WTC11 (cell line): ENCODE measurements at regions not wholly inside any gene's neighbourhood (a gene's known extent, or its start where the extent isn't known, plus 50 kb on each side); places are given as distances from the start of the nearest gene placed in this dataset.

Experiments
- ATAC-seq: fragments of 200-7000 bp; cut with Tn5 transposase; 2 replicates; pipeline ENCODE4 v1.10.0; 2021; ENCODE audit warnings: mild to moderate bottlenecking, moderate library complexity
- CTCF ChIA-PET: fragments of 300-600 bp; sonication (Branson Sonifier 250); formaldehyde crosslinking; loops from one replicate; lab custom pipeline; 2021; ENCODE audit warnings: antibody characterized with exemption; lab: Charles Lee
- POLR2A ChIA-PET: fragments of 350-600 bp; sonication (Branson Sonifier 250); formaldehyde crosslinking; loops from one replicate; lab custom pipeline; 2021; ENCODE audit warnings: antibody characterized with exemption; lab: Charles Lee
- DNase-seq: peaks from one replicate; pipeline ENCODE4 v3.0.0; 2021; ENCODE audit warnings: low spot score
- H3K27ac Mint-ChIP-seq: 2 replicates; pipeline ENCODE4 v1.8.0; 2021; ENCODE audit warnings: mixed read lengths
- H3K27me3 Mint-ChIP-seq: 2 replicates; pipeline ENCODE4 v1.8.0; 2021; ENCODE audit warnings: low read depth, mild to moderate bottlenecking, moderate library complexity, mixed read lengths
- H3K36me3 Mint-ChIP-seq: 2 replicates; pipeline ENCODE4 v1.8.0; 2021; ENCODE audit warnings: mixed read lengths
- H3K4me1 Mint-ChIP-seq: 2 replicates; pipeline ENCODE4 v1.8.0; 2022; ENCODE audit warnings: mixed read lengths
- H3K4me3 Mint-ChIP-seq: 2 replicates; pipeline ENCODE4 v1.8.0; 2021; ENCODE audit warnings: mild to moderate bottlenecking, moderate library complexity, mixed read lengths
- H3K9me3 Mint-ChIP-seq: 2 replicates; pipeline ENCODE4 v1.8.0; 2021; ENCODE audit warnings: mixed read lengths
- ATF6 ChIP-seq: sonication (generic); formaldehyde crosslinking; IDR thresholded peaks from 2 replicates; pipeline ENCODE4 v1.8.1; 2023; ENCODE audit warnings: mild to moderate bottlenecking, missing genetic modification reagents
- CTCF ChIP-seq: fragments of 200-600 bp; IDR thresholded peaks from 2 replicates; pipeline ENCODE4 v1.8.0; 2022; ENCODE audit warnings: antibody characterized with exemption
- FOXK1 ChIP-seq: sonication (generic); formaldehyde crosslinking; IDR thresholded peaks from 2 replicates; pipeline ENCODE4 v1.8.0; 2022; ENCODE audit warnings: mild to moderate bottlenecking, moderate library complexity, missing genetic modification reagents
- GTF2I ChIP-seq: fragments of 250-450 bp; sonication (Bioruptor Pico); conservative IDR thresholded peaks from 2 replicates; pipeline ENCODE4 v1.4.0; 2021; ENCODE audit warnings: mild to moderate bottlenecking
- SP1 ChIP-seq: sonication (generic); formaldehyde crosslinking; conservative IDR thresholded peaks from 2 replicates; pipeline ENCODE4 v1.8.1; 2022; ENCODE audit warnings: missing genetic modification reagents
- TCF7 ChIP-seq: sonication (generic); formaldehyde crosslinking; IDR thresholded peaks from 2 replicates; pipeline ENCODE4 v1.8.0; 2022; ENCODE audit warnings: mild to moderate bottlenecking, low read depth, missing genetic modification reagents, moderate library complexity
- TEAD1 ChIP-seq: sonication (generic); formaldehyde crosslinking; IDR thresholded peaks from 2 replicates; pipeline ENCODE4 v1.8.0; 2022; ENCODE audit warnings: mild to moderate bottlenecking, missing genetic modification reagents
- ZBTB21 ChIP-seq: sonication (generic); formaldehyde crosslinking; IDR thresholded peaks from 2 replicates; pipeline ENCODE4 v1.8.1; 2023; ENCODE audit warnings: mild to moderate bottlenecking, missing genetic modification reagents, borderline replicate concordance
- ZNF416 ChIP-seq: fragments of 250-450 bp; sonication (Bioruptor Pico); IDR thresholded peaks from 2 replicates; pipeline ENCODE4 v1.9.0; 2021; ENCODE audit warnings: mild to moderate bottlenecking, inconsistent platforms
- ZNF423 ChIP-seq: fragments of 250-450 bp; sonication (Bioruptor Pico); IDR thresholded peaks from 2 replicates; pipeline ENCODE4 v2.1.2; 2022; ENCODE audit warnings: mild to moderate bottlenecking, moderate library complexity
- TF ChIP-seq, protein P1 (sequence below): fragments of 250-450 bp; sonication (Bioruptor Pico); IDR thresholded peaks from 2 replicates; pipeline ENCODE4 v1.9.0; 2021; ENCODE audit warnings: mild to moderate bottlenecking
- TF ChIP-seq, protein P2 (sequence below): fragments of 250-450 bp; sonication (Bioruptor Pico); IDR thresholded peaks from 2 replicates; pipeline ENCODE4 v1.9.0; 2021; ENCODE audit warnings: mild to moderate bottlenecking, borderline replicate concordance
- TF ChIP-seq, protein P3 (sequence below): sonication (generic); formaldehyde crosslinking; IDR thresholded peaks from 2 replicates; pipeline ENCODE4 v1.8.1; 2022; ENCODE audit warnings: low read depth, missing genetic modification reagents, borderline replicate concordance
- TF ChIP-seq, protein P4 (sequence below): fragments of 250-450 bp; sonication (Bioruptor Pico); IDR thresholded peaks from 2 replicates; pipeline ENCODE4 v1.8.0; 2021; ENCODE audit warnings: mild to moderate bottlenecking
- TF ChIP-seq, protein P5 (sequence below): sonication (generic); formaldehyde crosslinking; IDR thresholded peaks from 2 replicates; pipeline ENCODE4 v1.8.1; 2023; ENCODE audit warnings: mild to moderate bottlenecking, moderate library complexity, missing genetic modification reagents

DNA sequence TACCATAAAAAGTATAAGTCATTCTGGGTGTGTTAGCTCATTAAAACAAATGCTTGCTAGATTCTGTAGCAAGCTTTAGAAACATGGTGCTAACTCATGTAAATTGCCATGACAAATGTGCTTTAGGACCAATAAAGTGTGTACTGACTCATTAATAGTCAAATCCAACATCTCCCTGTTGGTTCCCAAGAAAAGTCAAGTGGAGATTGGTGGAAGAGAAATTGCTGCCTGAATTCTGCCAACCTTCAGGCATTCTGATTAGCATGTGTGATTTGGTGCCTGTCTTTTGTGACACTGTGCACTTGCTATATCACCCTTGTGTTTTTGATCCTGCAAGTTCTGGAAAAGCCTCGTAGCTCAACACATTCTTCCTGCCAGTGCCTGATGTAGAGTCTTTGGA, 503.8 kb upstream of the BOD1L1 start:
- ATAC-seq (no peak), DNase-seq (no peak)
- peaks cover 6% of the 10 kb centered on the region for H3K9me3 Mint-ChIP-seq
- ChIA-PET CTCF (no interaction called here), POLR2A (interaction anchor here (0.6 kb wide), 1 partner anchor 491 kb away, joined by 3 read pairs; no protein-coding TSS in a partner anchor)
- no peaks in the 10 kb centered on the region; the same call in 1 of the 2 replicates for H3K27me3 Mint-ChIP-seq
- no peak overlapping the region for H3K4me3 Mint-ChIP-seq
- TF ChIP-seq SP1 (CRISPR knock-in tag) (no peak), TEAD1 (CRISPR knock-in tag) (no peak), GTF2I (CRISPR knock-in tag) (no peak), CTCF (no peak), ZBTB21 (CRISPR knock-in tag) (no peak)
- TF ChIP-seq, protein P1, sequence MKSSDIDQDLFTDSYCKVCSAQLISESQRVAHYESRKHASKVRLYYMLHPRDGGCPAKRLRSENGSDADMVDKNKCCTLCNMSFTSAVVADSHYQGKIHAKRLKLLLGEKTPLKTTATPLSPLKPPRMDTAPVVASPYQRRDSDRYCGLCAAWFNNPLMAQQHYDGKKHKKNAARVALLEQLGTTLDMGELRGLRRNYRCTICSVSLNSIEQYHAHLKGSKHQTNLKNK (CRISPR knock-in tag), result no peak
- TF ChIP-seq, protein P2, sequence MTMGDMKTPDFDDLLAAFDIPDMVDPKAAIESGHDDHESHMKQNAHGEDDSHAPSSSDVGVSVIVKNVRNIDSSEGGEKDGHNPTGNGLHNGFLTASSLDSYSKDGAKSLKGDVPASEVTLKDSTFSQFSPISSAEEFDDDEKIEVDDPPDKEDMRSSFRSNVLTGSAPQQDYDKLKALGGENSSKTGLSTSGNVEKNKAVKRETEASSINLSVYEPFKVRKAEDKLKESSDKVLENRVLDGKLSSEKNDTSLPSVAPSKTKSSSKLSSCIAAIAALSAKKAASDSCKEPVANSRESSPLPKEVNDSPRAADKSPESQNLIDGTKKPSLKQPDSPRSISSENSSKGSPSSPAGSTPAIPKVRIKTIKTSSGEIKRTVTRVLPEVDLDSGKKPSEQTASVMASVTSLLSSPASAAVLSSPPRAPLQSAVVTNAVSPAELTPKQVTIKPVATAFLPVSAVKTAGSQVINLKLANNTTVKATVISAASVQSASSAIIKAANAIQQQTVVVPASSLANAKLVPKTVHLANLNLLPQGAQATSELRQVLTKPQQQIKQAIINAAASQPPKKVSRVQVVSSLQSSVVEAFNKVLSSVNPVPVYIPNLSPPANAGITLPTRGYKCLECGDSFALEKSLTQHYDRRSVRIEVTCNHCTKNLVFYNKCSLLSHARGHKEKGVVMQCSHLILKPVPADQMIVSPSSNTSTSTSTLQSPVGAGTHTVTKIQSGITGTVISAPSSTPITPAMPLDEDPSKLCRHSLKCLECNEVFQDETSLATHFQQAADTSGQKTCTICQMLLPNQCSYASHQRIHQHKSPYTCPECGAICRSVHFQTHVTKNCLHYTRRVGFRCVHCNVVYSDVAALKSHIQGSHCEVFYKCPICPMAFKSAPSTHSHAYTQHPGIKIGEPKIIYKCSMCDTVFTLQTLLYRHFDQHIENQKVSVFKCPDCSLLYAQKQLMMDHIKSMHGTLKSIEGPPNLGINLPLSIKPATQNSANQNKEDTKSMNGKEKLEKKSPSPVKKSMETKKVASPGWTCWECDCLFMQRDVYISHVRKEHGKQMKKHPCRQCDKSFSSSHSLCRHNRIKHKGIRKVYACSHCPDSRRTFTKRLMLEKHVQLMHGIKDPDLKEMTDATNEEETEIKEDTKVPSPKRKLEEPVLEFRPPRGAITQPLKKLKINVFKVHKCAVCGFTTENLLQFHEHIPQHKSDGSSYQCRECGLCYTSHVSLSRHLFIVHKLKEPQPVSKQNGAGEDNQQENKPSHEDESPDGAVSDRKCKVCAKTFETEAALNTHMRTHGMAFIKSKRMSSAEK (CRISPR knock-in tag), result no peak
- H3K27ac Mint-ChIP-seq, result no peak overlapping the region
- no peaks in the 10 kb centered on the region; the same call in 1 of the 2 replicates for H3K4me1 Mint-ChIP-seq
- H3K36me3 Mint-ChIP-seq, result no peaks in the 10 kb centered on the region

GRCh38 chr4:14132301-14132700, 504.8 kb upstream of the BOD1L1 start:
- ChIA-PET POLR2A (no interaction called here), CTCF (no interaction called here)
- no peak for ATAC-seq
- Mint-ChIP-seq H3K9me3 (peaks cover 6% of the 10 kb centered on the region), H3K4me1 (peaks cover 3% of the 10 kb centered on the region; the same call in 1 of the 2 replicates), H3K27ac (no peak overlapping the region), H3K4me3 (no peak overlapping the region), H3K36me3 (no peaks in the 10 kb centered on the region), H3K27me3 (no peaks in the 10 kb centered on the region; the same call in 1 of the 2 replicates)
- no peak for DNase-seq
- TF ChIP-seq, protein P3, sequence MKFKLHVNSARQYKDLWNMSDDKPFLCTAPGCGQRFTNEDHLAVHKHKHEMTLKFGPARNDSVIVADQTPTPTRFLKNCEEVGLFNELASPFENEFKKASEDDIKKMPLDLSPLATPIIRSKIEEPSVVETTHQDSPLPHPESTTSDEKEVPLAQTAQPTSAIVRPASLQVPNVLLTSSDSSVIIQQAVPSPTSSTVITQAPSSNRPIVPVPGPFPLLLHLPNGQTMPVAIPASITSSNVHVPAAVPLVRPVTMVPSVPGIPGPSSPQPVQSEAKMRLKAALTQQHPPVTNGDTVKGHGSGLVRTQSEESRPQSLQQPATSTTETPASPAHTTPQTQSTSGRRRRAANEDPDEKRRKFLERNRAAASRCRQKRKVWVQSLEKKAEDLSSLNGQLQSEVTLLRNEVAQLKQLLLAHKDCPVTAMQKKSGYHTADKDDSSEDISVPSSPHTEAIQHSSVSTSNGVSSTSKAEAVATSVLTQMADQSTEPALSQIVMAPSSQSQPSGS (CRISPR knock-in tag), result no peak
- TF ChIP-seq FOXK1 (CRISPR knock-in tag), result no peak
- TF ChIP-seq, protein P4, sequence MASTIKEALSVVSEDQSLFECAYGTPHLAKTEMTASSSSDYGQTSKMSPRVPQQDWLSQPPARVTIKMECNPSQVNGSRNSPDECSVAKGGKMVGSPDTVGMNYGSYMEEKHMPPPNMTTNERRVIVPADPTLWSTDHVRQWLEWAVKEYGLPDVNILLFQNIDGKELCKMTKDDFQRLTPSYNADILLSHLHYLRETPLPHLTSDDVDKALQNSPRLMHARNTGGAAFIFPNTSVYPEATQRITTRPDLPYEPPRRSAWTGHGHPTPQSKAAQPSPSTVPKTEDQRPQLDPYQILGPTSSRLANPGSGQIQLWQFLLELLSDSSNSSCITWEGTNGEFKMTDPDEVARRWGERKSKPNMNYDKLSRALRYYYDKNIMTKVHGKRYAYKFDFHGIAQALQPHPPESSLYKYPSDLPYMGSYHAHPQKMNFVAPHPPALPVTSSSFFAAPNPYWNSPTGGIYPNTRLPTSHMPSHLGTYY (CRISPR knock-in tag), result no peak

DNA sequence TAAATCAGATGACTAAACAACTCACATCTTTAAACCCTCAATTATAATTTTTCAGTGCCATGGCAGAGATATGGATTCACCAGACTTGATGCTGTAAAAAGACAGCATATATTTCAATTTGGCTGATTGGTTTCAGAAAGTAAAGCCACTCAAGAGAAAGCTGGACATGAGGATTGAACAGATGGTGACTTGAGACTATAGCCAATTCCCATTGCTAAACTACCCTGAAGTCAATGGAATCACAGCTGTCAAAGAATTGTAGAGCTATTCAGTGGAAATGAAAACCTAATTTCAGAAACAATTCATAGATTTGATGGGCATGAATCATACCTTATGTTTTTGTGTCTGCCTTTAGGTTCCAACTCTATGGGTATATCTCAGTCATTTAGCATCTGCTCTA, 510.6 kb upstream of the BOD1L1 start:
- Mint-ChIP-seq H3K27me3 (no peaks in the 10 kb centered on the region; the same call in 1 of the 2 replicates), H3K36me3 (peaks cover 9% of the 10 kb centered on the region; the same call in 1 of the 2 replicates), H3K27ac (no peak overlapping the region), H3K9me3 (peaks cover 11% of the 10 kb centered on the region), H3K4me3 (no peak overlapping the region), H3K4me1 (peaks cover 3% of the 10 kb centered on the region; the same call in 1 of the 2 replicates)
- DNase-seq (no peak), ATAC-seq (no peak)
- POLR2A ChIA-PET, result no interaction called here
- TF ChIP-seq, protein P5, sequence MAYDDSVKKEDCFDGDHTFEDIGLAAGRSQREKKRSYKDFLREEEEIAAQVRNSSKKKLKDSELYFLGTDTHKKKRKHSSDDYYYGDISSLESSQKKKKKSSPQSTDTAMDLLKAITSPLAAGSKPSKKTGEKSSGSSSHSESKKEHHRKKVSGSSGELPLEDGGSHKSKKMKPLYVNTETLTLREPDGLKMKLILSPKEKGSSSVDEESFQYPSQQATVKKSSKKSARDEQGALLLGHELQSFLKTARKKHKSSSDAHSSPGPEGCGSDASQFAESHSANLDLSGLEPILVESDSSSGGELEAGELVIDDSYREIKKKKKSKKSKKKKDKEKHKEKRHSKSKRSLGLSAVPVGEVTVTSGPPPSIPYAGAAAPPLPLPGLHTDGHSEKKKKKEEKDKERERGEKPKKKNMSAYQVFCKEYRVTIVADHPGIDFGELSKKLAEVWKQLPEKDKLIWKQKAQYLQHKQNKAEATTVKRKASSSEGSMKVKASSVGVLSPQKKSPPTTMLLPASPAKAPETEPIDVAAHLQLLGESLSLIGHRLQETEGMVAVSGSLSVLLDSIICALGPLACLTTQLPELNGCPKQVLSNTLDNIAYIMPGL (CRISPR knock-in tag), result no peak
- TF ChIP-seq TCF7, result no peak
- TF ChIP-seq ZNF416 (CRISPR knock-in tag), result no peak
- TF ChIP-seq ATF6 (CRISPR knock-in tag), result no peak
- no peak for TF ChIP-seq ZNF423 (CRISPR knock-in tag)
- TF ChIP-seq SP1 (CRISPR knock-in tag), result no peak
- CTCF ChIA-PET, result no interaction called here
